ENCODE measurements at regions not wholly inside any gene's neighbourhood (a gene's known extent, or its start where the extent isn't known, plus 50 kb on each side); places are given as distances from the start of the nearest gene placed in this dataset.

- TF ChIP-seq, protein P1, sequence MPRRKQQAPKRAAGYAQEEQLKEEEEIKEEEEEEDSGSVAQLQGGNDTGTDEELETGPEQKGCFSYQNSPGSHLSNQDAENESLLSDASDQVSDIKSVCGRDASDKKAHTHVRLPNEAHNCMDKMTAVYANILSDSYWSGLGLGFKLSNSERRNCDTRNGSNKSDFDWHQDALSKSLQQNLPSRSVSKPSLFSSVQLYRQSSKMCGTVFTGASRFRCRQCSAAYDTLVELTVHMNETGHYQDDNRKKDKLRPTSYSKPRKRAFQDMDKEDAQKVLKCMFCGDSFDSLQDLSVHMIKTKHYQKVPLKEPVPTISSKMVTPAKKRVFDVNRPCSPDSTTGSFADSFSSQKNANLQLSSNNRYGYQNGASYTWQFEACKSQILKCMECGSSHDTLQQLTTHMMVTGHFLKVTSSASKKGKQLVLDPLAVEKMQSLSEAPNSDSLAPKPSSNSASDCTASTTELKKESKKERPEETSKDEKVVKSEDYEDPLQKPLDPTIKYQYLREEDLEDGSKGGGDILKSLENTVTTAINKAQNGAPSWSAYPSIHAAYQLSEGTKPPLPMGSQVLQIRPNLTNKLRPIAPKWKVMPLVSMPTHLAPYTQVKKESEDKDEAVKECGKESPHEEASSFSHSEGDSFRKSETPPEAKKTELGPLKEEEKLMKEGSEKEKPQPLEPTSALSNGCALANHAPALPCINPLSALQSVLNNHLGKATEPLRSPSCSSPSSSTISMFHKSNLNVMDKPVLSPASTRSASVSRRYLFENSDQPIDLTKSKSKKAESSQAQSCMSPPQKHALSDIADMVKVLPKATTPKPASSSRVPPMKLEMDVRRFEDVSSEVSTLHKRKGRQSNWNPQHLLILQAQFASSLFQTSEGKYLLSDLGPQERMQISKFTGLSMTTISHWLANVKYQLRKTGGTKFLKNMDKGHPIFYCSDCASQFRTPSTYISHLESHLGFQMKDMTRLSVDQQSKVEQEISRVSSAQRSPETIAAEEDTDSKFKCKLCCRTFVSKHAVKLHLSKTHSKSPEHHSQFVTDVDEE (CRISPR knock-in tag; IDR thresholded peaks at IDR 0.05) = no peak
- no peak for TF ChIP-seq PATZ1 (CRISPR knock-in tag; IDR thresholded peaks at IDR 0.05; ENCODE audit: borderline replicate concordance)
Measured at GRCh38 chr3:118171236-118171852, 863.3 kb downstream of the IGSF11 start.

Data from SK-N-SH treated with all-trans-retinoic acid at 6 μM for 48 hours (cell line).